Rectal smooth muscle tissue (tissue), 1 donor: ENCODE measurements at regions not wholly inside any gene's neighbourhood (a gene's known extent, or its start where the extent isn't known, plus 50 kb on each side); places are given as distances from the start of the nearest gene placed in this dataset.

Source experiments
- H3K27ac ChIP-seq: one replicate; pipeline ENCODE4 v1.7.0; 2013; ENCODE audit warnings: low read depth, low read length, inconsistent platforms
- H3K27me3 ChIP-seq: one replicate; pipeline ENCODE4 v1.7.0; 2013; ENCODE audit warnings: low read length; ENCODE audit not compliant: control insufficient read depth, insufficient read depth
- H3K36me3 ChIP-seq: one replicate; pipeline ENCODE4 v1.7.0; 2013; ENCODE audit warnings: low read length; ENCODE audit not compliant: control insufficient read depth, insufficient read depth
- H3K4me1 ChIP-seq: one replicate; pipeline ENCODE4 v1.7.0; 2013; ENCODE audit warnings: low read length; ENCODE audit not compliant: control insufficient read depth, insufficient read depth
- H3K4me3 ChIP-seq: one replicate; pipeline ENCODE4 v1.7.0; 2013; ENCODE audit warnings: low read length
- H3K9ac ChIP-seq: one replicate; pipeline ENCODE4 v1.7.0; 2013; ENCODE audit warnings: low read length

- H3K27ac ChIP-seq, result no peak overlapping the region
- H3K9ac ChIP-seq, result no peak overlapping the region
- no peaks in the 10 kb centered on the region for H3K4me1 ChIP-seq
- no peaks in the 10 kb centered on the region for H3K27me3 ChIP-seq
- no peak overlapping the region for H3K4me3 ChIP-seq
- no peaks in the 10 kb centered on the region for H3K36me3 ChIP-seq
These were observed 520.1 kb upstream of the FRG1 start for GRCh38 chr4:189420572-189420971.

- no peak overlapping the region for H3K27ac ChIP-seq
- no peaks in the 10 kb centered on the region for H3K4me1 ChIP-seq
- H3K9ac ChIP-seq, result no peak overlapping the region
- no peaks in the 10 kb centered on the region for H3K36me3 ChIP-seq
- no peak overlapping the region for H3K4me3 ChIP-seq
- H3K27me3 ChIP-seq, result no peaks in the 10 kb centered on the region
These were observed 504.5 kb upstream of the FRG1 start for GRCh38 chr4:189436207-189436606.

GRCh38 chr4:189440716-189441115 is 500.0 kb upstream of the FRG1 start:
- no peaks in the 10 kb centered on the region for H3K27me3 ChIP-seq
- H3K9ac ChIP-seq, result no peak overlapping the region
- H3K4me1 ChIP-seq, result no peaks in the 10 kb centered on the region
- no peak overlapping the region for H3K27ac ChIP-seq
- no peaks in the 10 kb centered on the region for H3K36me3 ChIP-seq
- H3K4me3 ChIP-seq, result no peak overlapping the region

- no peak overlapping the region for H3K9ac ChIP-seq
- no peaks in the 10 kb centered on the region for H3K27me3 ChIP-seq
- H3K36me3 ChIP-seq, result no peaks in the 10 kb centered on the region
- H3K4me1 ChIP-seq, result no peaks in the 10 kb centered on the region
- no peak overlapping the region for H3K4me3 ChIP-seq
- H3K27ac ChIP-seq, result no peak overlapping the region
These were observed 497.3 kb upstream of the FRG1 start for GRCh38 chr4:189443341-189443740.

- H3K9ac ChIP-seq, result no peak overlapping the region
- no peaks in the 10 kb centered on the region for H3K4me1 ChIP-seq
- no peaks in the 10 kb centered on the region for H3K27me3 ChIP-seq
- H3K4me3 ChIP-seq, result no peak overlapping the region
- H3K36me3 ChIP-seq, result no peaks in the 10 kb centered on the region
- no peak overlapping the region for H3K27ac ChIP-seq
These were observed 495.1 kb upstream of the FRG1 start for GRCh38 chr4:189445613-189446012.

- no peak overlapping the region for H3K4me3 ChIP-seq
- no peak overlapping the region for H3K27ac ChIP-seq
- H3K9ac ChIP-seq, result no peak overlapping the region
- no peaks in the 10 kb centered on the region for H3K36me3 ChIP-seq
- no peaks in the 10 kb centered on the region for H3K27me3 ChIP-seq
- no peaks in the 10 kb centered on the region for H3K4me1 ChIP-seq
These were observed 476.9 kb upstream of the FRG1 start for GRCh38 chr4:189463734-189464133.

GRCh38 chr4:189494407-189494806 is 446.3 kb upstream of the FRG1 start:
- Histone ChIP-seq H3K9ac (no peak overlapping the region), H3K36me3 (no peaks in the 10 kb centered on the region), H3K27me3 (no peaks in the 10 kb centered on the region), H3K4me1 (no peaks in the 10 kb centered on the region), H3K27ac (no peak overlapping the region), H3K4me3 (no peak overlapping the region)

- no peak overlapping the region for H3K9ac ChIP-seq
- H3K36me3 ChIP-seq, result no peaks in the 10 kb centered on the region
- no peaks in the 10 kb centered on the region for H3K27me3 ChIP-seq
- H3K27ac ChIP-seq, result no peak overlapping the region
- H3K4me3 ChIP-seq, result no peak overlapping the region
- H3K4me1 ChIP-seq, result no peaks in the 10 kb centered on the region
These were observed 443.2 kb upstream of the FRG1 start for GRCh38 chr4:189497516-189497915.

GRCh38 chr4:189497996-189498395 is 442.7 kb upstream of the FRG1 start:
- Histone ChIP-seq H3K9ac (no peak overlapping the region), H3K36me3 (no peaks in the 10 kb centered on the region), H3K4me1 (no peaks in the 10 kb centered on the region), H3K4me3 (no peak overlapping the region), H3K27me3 (no peaks in the 10 kb centered on the region), H3K27ac (no peak overlapping the region)

- no peaks in the 10 kb centered on the region for H3K4me1 ChIP-seq
- H3K27ac ChIP-seq, result no peak overlapping the region
- no peaks in the 10 kb centered on the region for H3K36me3 ChIP-seq
- H3K27me3 ChIP-seq, result no peaks in the 10 kb centered on the region
- H3K9ac ChIP-seq, result no peak overlapping the region
- no peak overlapping the region for H3K4me3 ChIP-seq
These were observed 442.2 kb upstream of the FRG1 start for GRCh38 chr4:189498457-189498856.

GRCh38 chr4:189499696-189500095 is 441.0 kb upstream of the FRG1 start:
- Histone ChIP-seq H3K4me1 (no peaks in the 10 kb centered on the region), H3K4me3 (no peak overlapping the region), H3K27ac (no peak overlapping the region), H3K27me3 (no peaks in the 10 kb centered on the region), H3K9ac (no peak overlapping the region), H3K36me3 (no peaks in the 10 kb centered on the region)

GRCh38 chr4:189500970-189501369 is 439.7 kb upstream of the FRG1 start:
- Histone ChIP-seq H3K4me1 (no peaks in the 10 kb centered on the region), H3K4me3 (no peak overlapping the region), H3K9ac (no peak overlapping the region), H3K36me3 (no peaks in the 10 kb centered on the region), H3K27ac (no peak overlapping the region), H3K27me3 (no peaks in the 10 kb centered on the region)

GRCh38 chr4:189502841-189503435 is 437.7 kb upstream of the FRG1 start:
- H3K9ac ChIP-seq, result no peak overlapping the region
- H3K4me1 ChIP-seq, result no peaks in the 10 kb centered on the region
- H3K27ac ChIP-seq, result no peak overlapping the region
- no peak overlapping the region for H3K4me3 ChIP-seq
- no peaks in the 10 kb centered on the region for H3K36me3 ChIP-seq
- H3K27me3 ChIP-seq, result no peaks in the 10 kb centered on the region
